ENCODE measurements at regions not wholly inside any gene's neighbourhood (a gene's known extent, or its start where the extent isn't known, plus 50 kb on each side); places are given as distances from the start of the nearest gene placed in this dataset.

DNA sequence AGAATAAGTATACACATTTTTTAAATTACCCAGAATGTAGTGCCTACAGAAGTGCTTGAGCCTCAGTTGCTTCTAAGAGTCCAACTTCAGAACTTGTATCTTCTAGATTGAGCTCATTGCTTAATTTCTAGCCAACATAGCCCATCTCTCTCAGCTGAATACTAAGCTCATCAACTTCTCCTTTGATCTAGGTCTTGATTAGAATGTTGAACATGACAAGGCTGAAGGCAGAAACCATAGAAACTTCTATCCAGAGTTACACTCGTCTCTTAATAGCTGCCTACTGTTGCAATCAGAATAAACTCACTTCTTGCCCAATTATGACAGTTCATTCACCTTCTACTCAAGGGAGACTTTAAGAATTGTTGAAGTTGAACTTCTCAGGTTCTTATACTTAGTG, 327.3 kb upstream of the THBS1 start:
- H3K79me2 ChIP-seq (ENCODE audit: low read length): no peaks in the 10 kb centered on the region

DNA sequence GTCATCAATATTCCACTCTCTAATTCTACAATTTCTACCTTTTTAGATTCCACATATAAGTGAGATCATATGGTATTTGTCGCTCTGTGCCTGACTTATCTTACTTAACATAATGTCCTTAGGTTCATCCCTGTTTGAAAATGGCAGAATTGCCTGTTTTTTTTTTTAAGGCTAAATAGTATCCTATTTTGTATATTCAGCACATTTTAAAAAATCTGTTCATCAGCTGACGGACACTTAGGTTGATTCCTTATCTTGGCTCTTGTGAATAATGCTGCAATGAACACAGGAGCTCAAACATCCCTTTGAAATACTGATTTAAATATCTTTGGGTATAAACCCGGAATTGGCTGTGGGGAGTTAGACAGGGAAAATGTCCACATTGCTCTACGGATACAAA, 326.7 kb upstream of the THBS1 start:
- H3K4me3 ChIP-seq (ENCODE audit: low read length): no peak overlapping the region
- no peak overlapping the region for H3K27ac ChIP-seq (ENCODE audit: low read length)
- H4K20me1 ChIP-seq (ENCODE audit: insufficient read depth, low read length): no peaks in the 10 kb centered on the region
- H3K4me2 ChIP-seq (ENCODE audit: low read length): no peak overlapping the region
- no peaks in the 10 kb centered on the region for H3K79me2 ChIP-seq (ENCODE audit: low read length)
- H3K9me3 ChIP-seq (ENCODE audit: insufficient read depth, low read length): no peaks in the 10 kb centered on the region; the same call in 1 of the 2 replicates
- H3K9ac ChIP-seq (ENCODE audit: low read length): no peak overlapping the region
- H3K36me3 ChIP-seq (replicated peaks; ENCODE audit: low read depth, low read length): no peaks in the 10 kb centered on the region
- no peak overlapping the region for H2AFZ ChIP-seq (ENCODE audit: low read depth, low read length)
- TF ChIP-seq EZH2phosphoT487 (IDR thresholded peaks at IDR 0.05; ENCODE audit: low read depth): no peak
- TF ChIP-seq, protein P1, sequence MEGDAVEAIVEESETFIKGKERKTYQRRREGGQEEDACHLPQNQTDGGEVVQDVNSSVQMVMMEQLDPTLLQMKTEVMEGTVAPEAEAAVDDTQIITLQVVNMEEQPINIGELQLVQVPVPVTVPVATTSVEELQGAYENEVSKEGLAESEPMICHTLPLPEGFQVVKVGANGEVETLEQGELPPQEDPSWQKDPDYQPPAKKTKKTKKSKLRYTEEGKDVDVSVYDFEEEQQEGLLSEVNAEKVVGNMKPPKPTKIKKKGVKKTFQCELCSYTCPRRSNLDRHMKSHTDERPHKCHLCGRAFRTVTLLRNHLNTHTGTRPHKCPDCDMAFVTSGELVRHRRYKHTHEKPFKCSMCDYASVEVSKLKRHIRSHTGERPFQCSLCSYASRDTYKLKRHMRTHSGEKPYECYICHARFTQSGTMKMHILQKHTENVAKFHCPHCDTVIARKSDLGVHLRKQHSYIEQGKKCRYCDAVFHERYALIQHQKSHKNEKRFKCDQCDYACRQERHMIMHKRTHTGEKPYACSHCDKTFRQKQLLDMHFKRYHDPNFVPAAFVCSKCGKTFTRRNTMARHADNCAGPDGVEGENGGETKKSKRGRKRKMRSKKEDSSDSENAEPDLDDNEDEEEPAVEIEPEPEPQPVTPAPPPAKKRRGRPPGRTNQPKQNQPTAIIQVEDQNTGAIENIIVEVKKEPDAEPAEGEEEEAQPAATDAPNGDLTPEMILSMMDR (IDR thresholded peaks at IDR 0.05; ENCODE audit: low read depth, low read length): no peak
- peaks cover 21% of the 10 kb centered on the region for H3K4me1 ChIP-seq (ENCODE audit: low read length)
- H3K27me3 ChIP-seq (ENCODE audit: low read depth, low read length): no peaks in the 10 kb centered on the region

More for the DNA sequence above, 327.3 kb upstream of the THBS1 start:
- Histone ChIP-seq H4K20me1 (ENCODE audit: insufficient read depth, low read length) (no peaks in the 10 kb centered on the region), H3K4me3 (ENCODE audit: low read length) (no peak overlapping the region), H2AFZ (ENCODE audit: low read depth, low read length) (no peak overlapping the region), H3K27ac (ENCODE audit: low read length) (no peak overlapping the region), H3K9me3 (ENCODE audit: insufficient read depth, low read length) (no peaks in the 10 kb centered on the region; the same call in 1 of the 2 replicates), H3K4me1 (ENCODE audit: low read length) (peaks cover 21% of the 10 kb centered on the region), H3K36me3 (replicated peaks; ENCODE audit: low read depth, low read length) (no peaks in the 10 kb centered on the region), H3K4me2 (ENCODE audit: low read length) (no peak overlapping the region), H3K9ac (ENCODE audit: low read length) (no peak overlapping the region), H3K27me3 (ENCODE audit: low read depth, low read length) (no peaks in the 10 kb centered on the region)
- TF ChIP-seq, protein P1 (IDR thresholded peaks at IDR 0.05; ENCODE audit: low read depth, low read length): no peak
- TF ChIP-seq EZH2phosphoT487 (IDR thresholded peaks at IDR 0.05; ENCODE audit: low read depth): no peak

DNA sequence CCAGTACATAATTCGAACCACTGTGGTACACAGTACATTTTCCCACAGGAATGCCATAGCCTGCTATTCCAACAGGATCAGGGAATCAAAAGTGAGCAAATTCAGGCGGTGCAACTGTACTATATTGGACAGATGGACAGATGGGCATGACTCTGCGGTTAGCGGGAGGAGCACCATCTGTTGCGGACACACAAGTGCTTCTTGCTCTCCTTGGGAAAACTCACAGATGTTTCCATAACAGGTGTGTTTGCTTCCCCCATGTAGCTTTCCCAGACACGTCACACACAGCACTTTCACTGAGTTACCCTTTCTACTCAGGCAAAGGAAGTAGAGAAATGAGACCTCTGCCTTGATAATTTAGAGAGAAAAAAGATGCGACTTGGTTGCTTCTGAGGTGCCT, 325.1 kb upstream of the THBS1 start:
- Histone ChIP-seq H3K4me2 (ENCODE audit: low read length) (no peak overlapping the region), H3K36me3 (replicated peaks; ENCODE audit: low read depth, low read length) (no peaks in the 10 kb centered on the region), H3K9me3 (ENCODE audit: insufficient read depth, low read length) (no peaks in the 10 kb centered on the region; the same call in 1 of the 2 replicates), H3K4me3 (ENCODE audit: low read length) (no peak overlapping the region), H3K9ac (ENCODE audit: low read length) (no peak overlapping the region), H3K27ac (ENCODE audit: low read length) (no peak overlapping the region), H3K27me3 (ENCODE audit: low read depth, low read length) (no peaks in the 10 kb centered on the region), H4K20me1 (ENCODE audit: insufficient read depth, low read length) (no peaks in the 10 kb centered on the region), H3K79me2 (ENCODE audit: low read length) (no peaks in the 10 kb centered on the region), H2AFZ (ENCODE audit: low read depth, low read length) (no peak overlapping the region), H3K4me1 (ENCODE audit: low read length) (peaks cover 18% of the 10 kb centered on the region)
- no peak for TF ChIP-seq EZH2phosphoT487 (IDR thresholded peaks at IDR 0.05; ENCODE audit: low read depth)
- TF ChIP-seq, protein P1 (IDR thresholded peaks at IDR 0.05; ENCODE audit: low read depth, low read length): no peak

DNA sequence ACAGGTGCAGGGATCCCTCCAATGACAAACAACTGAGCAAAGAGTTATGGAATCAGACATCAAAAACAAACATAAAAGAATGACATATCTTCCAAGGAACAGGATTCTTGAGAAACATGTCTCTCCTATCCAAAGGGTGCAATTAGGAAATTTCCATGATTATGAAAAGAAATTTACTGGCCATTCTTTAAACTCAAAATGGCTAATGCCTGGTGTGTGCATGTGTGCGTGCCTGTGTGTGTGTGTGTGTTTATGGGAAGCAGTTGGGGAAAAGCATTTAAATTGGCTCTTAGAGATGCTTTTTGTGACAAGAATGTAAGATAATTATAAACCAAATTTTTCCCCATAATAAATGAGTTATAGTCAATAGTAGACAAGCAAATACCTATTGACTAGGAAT, 320.5 kb upstream of the THBS1 start:
- Histone ChIP-seq H2AFZ (ENCODE audit: low read depth, low read length) (no peak overlapping the region), H3K27ac (ENCODE audit: low read length) (no peak overlapping the region), H3K27me3 (ENCODE audit: low read depth, low read length) (no peaks in the 10 kb centered on the region), H3K9me3 (ENCODE audit: insufficient read depth, low read length) (no peaks in the 10 kb centered on the region), H3K79me2 (ENCODE audit: low read length) (no peaks in the 10 kb centered on the region), H3K4me1 (ENCODE audit: low read length) (peaks cover 17% of the 10 kb centered on the region), H3K9ac (ENCODE audit: low read length) (no peak overlapping the region), H4K20me1 (ENCODE audit: insufficient read depth, low read length) (no peaks in the 10 kb centered on the region), H3K4me3 (ENCODE audit: low read length) (no peak overlapping the region), H3K4me2 (ENCODE audit: low read length) (no peak overlapping the region), H3K36me3 (replicated peaks; ENCODE audit: low read depth, low read length) (no peaks in the 10 kb centered on the region)
- TF ChIP-seq, protein P1 (IDR thresholded peaks at IDR 0.05; ENCODE audit: low read depth, low read length): no peak
- TF ChIP-seq EZH2phosphoT487 (IDR thresholded peaks at IDR 0.05; ENCODE audit: low read depth): no peak

Data from OCI-LY3 (cell line).